ENCODE measurements at regions not wholly inside any gene's neighbourhood (a gene's known extent, or its start where the extent isn't known, plus 50 kb on each side); places are given as distances from the start of the nearest gene placed in this dataset.
"Not testable (repeated sequence)": the region's sequence is repeated elsewhere in the genome, so short reads cannot be mapped to it uniquely, and the experiment has no call there.

- no peak for DNase-seq (ENCODE audit: low spot score)
These were observed 383.4 kb downstream of the MLLT3 start for GRCh38 chr9:20238921-20239320.

DNA sequence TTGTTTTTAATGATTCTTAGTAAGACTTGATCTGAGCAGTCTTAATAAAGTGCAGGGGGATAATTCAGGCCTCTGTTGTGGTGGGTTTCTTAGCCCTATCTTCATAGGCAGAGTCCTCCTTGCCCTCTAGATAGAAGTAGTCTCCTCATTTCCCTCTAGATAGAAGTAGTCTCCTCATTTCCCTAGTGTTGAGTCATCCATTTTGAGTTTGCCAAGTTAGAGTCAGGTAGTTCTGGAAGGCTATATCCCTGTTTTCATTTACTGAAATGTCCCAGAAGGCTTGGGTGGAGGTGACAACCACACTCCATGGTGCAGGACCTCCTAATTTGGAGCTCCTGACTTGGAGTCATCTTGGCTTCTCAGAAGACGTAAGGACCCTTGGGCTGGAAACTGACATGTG, 384.6 kb downstream of the MLLT3 start:
- no peak for DNase-seq (ENCODE audit: low spot score)

GRCh38 chr9:20236676-20237075, 385.6 kb downstream of the MLLT3 start:
- DNase-seq (ENCODE audit: low spot score), result no peak

- not testable (repeated sequence) for DNase-seq (ENCODE audit: low spot score)
These were observed 387.1 kb downstream of the MLLT3 start for GRCh38 chr9:20235206-20235605.

- DNase-seq (ENCODE audit: low spot score), result no peak
These were observed 394.2 kb downstream of the MLLT3 start for GRCh38 chr9:20228096-20228495.

GRCh38 chr9:20227166-20227874, 395.0 kb downstream of the MLLT3 start:
- no peak for DNase-seq (ENCODE audit: low spot score)

GRCh38 chr9:20226345-20226744, 396.0 kb downstream of the MLLT3 start:
- no peak for DNase-seq (ENCODE audit: low spot score)

DNA sequence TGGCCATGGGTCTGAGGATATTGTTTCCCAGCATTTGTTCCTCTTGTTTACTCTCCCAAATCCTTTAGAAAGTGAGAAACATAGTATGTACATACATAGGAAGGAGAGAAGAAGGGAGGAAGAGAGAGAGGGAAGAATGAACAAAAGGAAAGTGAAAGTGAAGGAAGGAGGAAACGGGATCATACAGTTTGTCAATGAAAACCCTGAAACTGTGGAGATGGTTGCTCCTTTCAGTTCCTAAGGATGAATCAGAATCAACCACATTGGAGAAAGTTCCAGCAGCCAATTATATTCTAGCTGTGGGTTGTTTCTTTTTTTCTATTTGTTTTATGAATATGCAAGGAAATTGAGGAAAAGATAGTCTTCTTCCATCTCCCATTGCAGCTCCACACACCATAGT, 396.5 kb downstream of the MLLT3 start:
- DNase-seq (ENCODE audit: low spot score), result no peak

DNA sequence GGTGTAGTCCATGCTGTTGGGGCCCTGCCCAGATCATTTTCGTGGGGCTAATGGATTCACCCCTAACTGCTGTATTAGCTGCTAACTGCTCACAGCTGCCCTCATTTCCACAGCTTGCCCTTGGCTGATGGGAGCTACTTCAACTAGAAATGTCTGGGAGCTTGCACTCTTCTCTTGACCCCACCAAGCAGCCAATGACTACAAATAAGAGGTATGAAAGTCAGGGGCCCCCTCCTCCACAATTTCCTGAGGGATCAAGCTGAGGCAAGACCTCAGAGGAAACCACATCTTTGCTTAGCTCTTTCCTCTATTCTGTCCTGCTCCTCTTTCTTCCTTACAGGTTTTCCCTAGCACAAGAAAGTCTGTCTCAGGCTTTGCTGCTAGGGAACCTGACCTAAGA, 397.5 kb downstream of the MLLT3 start:
- DNase-seq (ENCODE audit: low spot score), result no peak

- no peak for DNase-seq (ENCODE audit: low spot score)
These were observed 402.0 kb downstream of the MLLT3 start for GRCh38 chr9:20220286-20220685.

GRCh38 chr9:20219437-20219836, 402.9 kb downstream of the MLLT3 start:
- DNase-seq (ENCODE audit: low spot score), result no peak

GRCh38 chr9:20217596-20217995, 404.7 kb downstream of the MLLT3 start:
- DNase-seq (ENCODE audit: low spot score), result no peak

- no peak for DNase-seq (ENCODE audit: low spot score)
These were observed 405.9 kb downstream of the MLLT3 start for GRCh38 chr9:20216438-20216837.

DNA sequence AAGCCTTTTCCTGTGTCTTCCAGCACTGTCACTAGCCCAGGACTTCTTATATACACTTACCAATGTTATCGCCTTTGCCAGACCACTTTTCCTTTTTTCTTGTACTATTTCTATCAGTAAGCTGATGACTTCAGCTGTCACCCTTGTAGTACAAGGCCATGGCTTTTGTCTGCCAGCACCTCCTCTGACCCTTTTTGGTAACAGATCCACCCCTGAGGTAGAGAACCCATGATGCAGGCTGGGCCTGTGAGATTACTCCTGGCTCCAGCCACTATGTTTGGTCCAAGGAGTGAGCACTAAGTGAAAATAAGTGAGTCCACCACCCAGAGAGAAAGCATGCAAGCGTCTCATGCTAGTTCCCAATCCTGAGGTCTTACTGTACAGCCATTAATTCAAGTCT, 406.7 kb downstream of the MLLT3 start:
- no peak for DNase-seq (ENCODE audit: low spot score)

DNA sequence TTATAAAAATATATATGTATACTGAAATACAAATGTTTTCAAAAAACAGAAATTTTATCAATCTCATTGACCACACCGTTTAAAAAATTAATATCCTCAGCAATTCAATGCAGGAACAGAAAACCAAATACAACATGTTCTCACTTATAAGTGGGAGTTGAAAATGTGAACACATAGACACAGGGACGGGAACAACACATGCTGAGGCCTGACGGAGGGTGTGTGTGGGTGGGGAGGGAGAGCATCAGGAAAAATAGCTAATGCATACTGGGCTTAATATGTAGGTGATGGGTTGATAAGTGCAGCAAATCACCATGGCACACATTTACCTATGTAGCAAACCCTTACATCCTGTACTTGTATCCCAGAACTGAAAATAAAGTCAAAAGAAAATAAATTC, 409.5 kb downstream of the MLLT3 start:
- no peak for DNase-seq (ENCODE audit: low spot score)

DNA sequence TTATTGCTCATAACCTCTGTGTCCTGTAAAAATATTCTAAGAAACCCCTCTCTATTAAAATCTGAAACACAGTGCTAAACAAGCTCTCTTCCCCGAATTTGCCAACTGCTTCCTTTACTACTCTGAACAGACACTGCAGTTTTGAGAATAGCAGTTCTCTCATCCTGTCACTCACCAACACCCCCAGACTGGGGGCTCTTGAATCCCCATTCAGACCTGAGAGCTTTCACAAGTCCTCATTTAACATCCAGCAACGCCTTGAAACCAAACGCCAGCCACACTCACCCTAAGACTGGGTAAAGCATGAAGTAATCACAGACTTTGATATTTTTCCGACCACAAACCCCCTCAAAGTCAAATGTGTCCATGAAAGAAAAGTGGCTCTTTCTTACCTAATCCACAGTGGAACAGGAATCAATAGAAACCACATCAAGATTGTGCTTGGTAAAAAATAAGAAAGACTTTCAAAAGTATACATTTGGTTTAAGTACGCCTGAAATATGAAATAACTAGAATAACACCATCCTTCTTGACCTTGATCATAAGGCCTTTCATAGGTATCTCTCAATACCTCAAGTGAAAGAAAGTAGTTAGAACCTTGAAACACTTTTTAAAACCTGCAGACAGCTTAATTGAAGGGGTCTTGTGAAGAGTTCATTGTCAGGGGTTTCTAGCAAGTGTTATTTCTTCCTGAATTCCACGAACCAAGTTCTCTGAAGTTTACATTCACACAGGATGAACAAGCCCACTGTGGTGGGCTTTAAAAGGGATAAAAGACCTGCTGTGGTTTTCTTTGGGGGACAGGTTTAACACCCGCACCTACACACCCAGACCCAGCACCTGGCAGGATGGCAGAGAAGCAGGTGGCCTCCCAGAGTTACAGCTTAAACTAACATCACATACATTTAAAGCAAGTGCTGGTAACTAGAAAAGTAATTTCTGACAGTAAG, 412.6 kb downstream of the MLLT3 start:
- no peak for DNase-seq (ENCODE audit: low spot score)

DNA sequence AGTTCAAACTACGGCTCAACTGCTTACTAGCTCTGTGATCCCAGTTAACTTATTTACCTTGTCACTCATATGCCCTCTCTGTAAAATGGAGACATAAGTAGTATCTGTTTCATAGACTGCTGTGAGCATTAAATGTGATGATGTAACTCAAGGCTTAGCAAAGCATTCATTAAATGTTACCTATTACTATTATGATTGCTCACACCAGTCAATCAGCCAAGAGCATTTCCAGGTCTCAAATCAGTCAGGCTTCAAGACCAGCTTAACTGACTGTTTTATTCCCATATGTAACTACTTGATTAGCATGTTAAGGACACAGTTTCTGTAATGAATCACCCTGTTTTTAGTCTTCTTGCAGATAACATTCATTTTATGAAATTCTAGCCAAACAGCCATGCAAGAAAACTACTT, 413.3 kb downstream of the MLLT3 start:
- DNase-seq (ENCODE audit: low spot score), result no peak

GRCh38 chr9:20208226-20208625, 414.1 kb downstream of the MLLT3 start:
- DNase-seq (ENCODE audit: low spot score), result no peak

- DNase-seq (ENCODE audit: low spot score), result no peak
These were observed 415.1 kb downstream of the MLLT3 start for GRCh38 chr9:20207176-20207575.

- no peak for DNase-seq (ENCODE audit: low spot score)
These were observed 416.5 kb downstream of the MLLT3 start for GRCh38 chr9:20205821-20206220.

DNA sequence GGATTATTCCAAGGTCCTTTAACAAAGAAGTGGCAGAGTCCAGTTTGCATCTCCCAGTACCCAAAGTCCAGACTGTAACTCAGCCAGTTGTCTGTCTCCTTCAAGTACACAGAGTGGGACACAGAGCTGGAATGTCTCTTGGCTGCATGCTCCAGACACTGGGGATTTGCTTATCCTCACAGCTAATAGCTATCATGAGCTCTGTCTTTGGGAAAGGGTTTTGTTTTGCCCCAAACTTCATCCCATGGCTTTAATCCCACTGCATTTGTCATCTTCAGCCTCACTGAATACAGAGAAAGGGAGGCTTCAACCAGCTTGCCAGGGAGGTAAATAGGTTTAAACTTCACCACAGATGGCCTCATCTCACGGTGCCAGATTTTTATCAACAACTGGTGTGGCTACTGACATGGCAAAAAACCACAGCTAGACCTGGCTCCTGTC, 412.2 kb upstream of the SLC24A2 start:
- no peak for DNase-seq (ENCODE audit: low spot score)

GRCh38 chr9:20200581-20200980, 411.7 kb upstream of the SLC24A2 start:
- no peak for DNase-seq (ENCODE audit: low spot score)

GRCh38 chr9:20199111-20199510, 410.3 kb upstream of the SLC24A2 start:
- no peak for DNase-seq (ENCODE audit: low spot score)

Measured in AG08396 (cell line).